GM23338 (cell line): ENCODE measurements at regions not wholly inside any gene's neighbourhood (a gene's known extent, or its start where the extent isn't known, plus 50 kb on each side); places are given as distances from the start of the nearest gene placed in this dataset.

Experiments used
- ATAC-seq: fragments of 200-7000 bp; cut with Tn5 transposase; 3 replicates; pipeline ENCODE4 v1.9.1; 2020
- DNase-seq: peaks from one replicate; pipeline ENCODE4 v3.0.0-alpha.2; 2015; ENCODE audit warnings: low spot score
- H2AFZ ChIP-seq: fragments of 200-600 bp; sonication (generic); 2 replicates; pipeline ENCODE4 v1.8.0; 2016; ENCODE audit warnings: antibody characterized with exemption, mild to moderate bottlenecking, moderate library complexity
- H3F3A ChIP-seq: fragments of 200-600 bp; sonication (generic); replicated peaks from 2 replicates; pipeline ENCODE4 v1.8.0; 2017; ENCODE audit warnings: antibody characterized with exemption, mixed run types, low read depth
- H3K27ac ChIP-seq: fragments of 200-600 bp; sonication (generic); 2 replicates; pipeline ENCODE4 v1.6.1; 2016; ENCODE audit warnings: low read depth
- H3K27me3 ChIP-seq: fragments of 200-600 bp; sonication (generic); 2 replicates; pipeline ENCODE4 v1.8.0; 2016; ENCODE audit warnings: mild to moderate bottlenecking, mixed run types, moderate library complexity; ENCODE audit not compliant: insufficient read depth
- H3K36me3 ChIP-seq: fragments of 200-600 bp; sonication (generic); 2 replicates; pipeline ENCODE4 v1.8.0; 2016; ENCODE audit warnings: mild to moderate bottlenecking; ENCODE audit not compliant: insufficient read depth
- H3K4me1 ChIP-seq: fragments of 200-600 bp; sonication (generic); 2 replicates; pipeline ENCODE4 v1.8.0; 2016; ENCODE audit warnings: mild to moderate bottlenecking, moderate library complexity; ENCODE audit not compliant: insufficient read depth
- H3K4me2 ChIP-seq: fragments of 200-600 bp; sonication (generic); 2 replicates; pipeline ENCODE4 v1.7.1; 2017; ENCODE audit warnings: mixed run types
- H3K4me3 ChIP-seq: fragments of 200-600 bp; sonication (generic); 2 replicates; pipeline ENCODE4 v1.6.1; 2016; ENCODE audit warnings: mixed run types
- H3K79me2 ChIP-seq: fragments of 200-600 bp; sonication (generic); replicated peaks from 2 replicates; pipeline ENCODE4 v1.8.0; 2017; ENCODE audit warnings: mild to moderate bottlenecking; ENCODE audit not compliant: insufficient read depth
- H3K9me2 ChIP-seq: fragments of 200-600 bp; sonication (generic); 2 replicates; pipeline ENCODE4 v1.8.0; 2017; ENCODE audit not compliant: insufficient read depth
- H4K20me1 ChIP-seq: fragments of 200-600 bp; sonication (generic); replicated peaks from 2 replicates; pipeline ENCODE4 v1.8.0; 2017; ENCODE audit warnings: mild to moderate bottlenecking; ENCODE audit not compliant: insufficient read depth
- H3K27ac Mint-ChIP-seq: 2 replicates; pipeline ENCODE4 v1.8.0; 2020; ENCODE audit warnings: inconsistent platforms, mild to moderate bottlenecking, moderate library complexity, mixed read lengths
- H3K27me3 Mint-ChIP-seq: 3 replicates; pipeline ENCODE4 v1.8.0; 2022; ENCODE audit warnings: low read depth, mild to moderate bottlenecking, moderate library complexity, mixed read lengths, inconsistent platforms; ENCODE audit not compliant: insufficient read depth, poor library complexity
- H3K36me3 Mint-ChIP-seq: 3 replicates; pipeline ENCODE4 v1.8.0; 2021; ENCODE audit warnings: low read depth, mild to moderate bottlenecking, inconsistent platforms, moderate library complexity, mixed read lengths
- H3K4me1 Mint-ChIP-seq: 3 replicates; pipeline ENCODE4 v1.8.0; 2020; ENCODE audit warnings: mild to moderate bottlenecking, inconsistent platforms, mixed read lengths
- H3K4me3 Mint-ChIP-seq: 3 replicates; pipeline ENCODE4 v1.8.0; 2021; ENCODE audit warnings: moderate library complexity, mild to moderate bottlenecking, inconsistent platforms, mixed read lengths
- H3K9me3 Mint-ChIP-seq: 3 replicates; pipeline ENCODE4 v1.8.0; 2020; ENCODE audit warnings: moderate library complexity, mild to moderate bottlenecking, inconsistent platforms, mixed read lengths
- CTCF ChIP-seq, 2 experiments: fragments of 200-600 bp in 1 of 2; sonication (generic) in 1 of 2; conservative IDR thresholded peaks; 2 replicates each; pipeline versions ENCODE4 v1.5.1 to v1.6.1; 2016 to 2017; ENCODE audit warnings: antibody characterized with exemption in 2 of 2, low read depth in 2 of 2, mild to moderate bottlenecking in 2 of 2, moderate library complexity in 1 of 2
- EZH2 ChIP-seq: fragments of 200-600 bp; sonication (generic); IDR thresholded peaks from one replicate; pipeline ENCODE4 v1.8.0; 2017; ENCODE audit warnings: antibody characterized with exemption, mild to moderate bottlenecking, low read depth; ENCODE audit not compliant: unreplicated experiment
- STAT1 ChIP-seq: IDR thresholded peaks from one replicate; pipeline ENCODE4 v1.6.1; 2016; ENCODE audit warnings: antibody characterized with exemption; ENCODE audit not compliant: unreplicated experiment
- ZNF114 ChIP-seq: fragments of 250-450 bp; sonication (Bioruptor Pico); IDR thresholded peaks from 2 replicates; pipeline ENCODE4 v1.5.0; 2020; ENCODE audit warnings: mild to moderate bottlenecking, moderate library complexity
- ZNF331 ChIP-seq: fragments of 250-450 bp; sonication (Bioruptor Pico); IDR thresholded peaks from 2 replicates; pipeline ENCODE4 v1.5.0; 2020; ENCODE audit warnings: low read depth, mild to moderate bottlenecking, moderate library complexity
- TF ChIP-seq, protein P1 (sequence below): fragments of 250-450 bp; sonication (Bioruptor Pico); IDR thresholded peaks from 2 replicates; pipeline ENCODE4 v1.5.0; 2020; ENCODE audit warnings: mild to moderate bottlenecking, moderate library complexity

GRCh38 chr17:33964344-33964979, 290.6 kb upstream of the CCL2 start:
- no peaks in the 10 kb centered on the region for H3K79me2 ChIP-seq
- H3K27ac ChIP-seq: no peak overlapping the region
- H3K9me3 Mint-ChIP-seq: peaks cover 8% of the 10 kb centered on the region
- peaks cover 19% of the 10 kb centered on the region for H3K4me1 Mint-ChIP-seq
- no peaks in the 10 kb centered on the region for H3F3A ChIP-seq
- peaks cover 6% of the 10 kb centered on the region; the same call in 1 of the 3 replicates for H3K36me3 Mint-ChIP-seq
- no peak overlapping the region for H3K4me3 Mint-ChIP-seq
- H3K27me3 Mint-ChIP-seq: peaks cover 1% of the 10 kb centered on the region
- no peaks in the 10 kb centered on the region for H4K20me1 ChIP-seq
- no peaks in the 10 kb centered on the region for H3K27me3 ChIP-seq
- H3K4me3 ChIP-seq: no peak overlapping the region
- H3K27ac Mint-ChIP-seq: no peak overlapping the region
- no peak overlapping the region for H2AFZ ChIP-seq
- peaks cover 11% of the 10 kb centered on the region for H3K4me1 ChIP-seq
- H3K36me3 ChIP-seq: no peaks in the 10 kb centered on the region
- H3K9me2 ChIP-seq: peaks cover 3% of the 10 kb centered on the region; the same call in 1 of the 2 replicates
- TF ChIP-seq EZH2 (no peak), ZNF331 (CRISPR knock-in tag) (no peak), CTCF (conservative IDR thresholded peaks at IDR 0.05; ENCODE audit: low read depth in 2 of 2) (peak; percentile 47 to 52), ZNF114 (CRISPR knock-in tag) (no peak), STAT1 (no peak)
- TF ChIP-seq, protein P1, sequence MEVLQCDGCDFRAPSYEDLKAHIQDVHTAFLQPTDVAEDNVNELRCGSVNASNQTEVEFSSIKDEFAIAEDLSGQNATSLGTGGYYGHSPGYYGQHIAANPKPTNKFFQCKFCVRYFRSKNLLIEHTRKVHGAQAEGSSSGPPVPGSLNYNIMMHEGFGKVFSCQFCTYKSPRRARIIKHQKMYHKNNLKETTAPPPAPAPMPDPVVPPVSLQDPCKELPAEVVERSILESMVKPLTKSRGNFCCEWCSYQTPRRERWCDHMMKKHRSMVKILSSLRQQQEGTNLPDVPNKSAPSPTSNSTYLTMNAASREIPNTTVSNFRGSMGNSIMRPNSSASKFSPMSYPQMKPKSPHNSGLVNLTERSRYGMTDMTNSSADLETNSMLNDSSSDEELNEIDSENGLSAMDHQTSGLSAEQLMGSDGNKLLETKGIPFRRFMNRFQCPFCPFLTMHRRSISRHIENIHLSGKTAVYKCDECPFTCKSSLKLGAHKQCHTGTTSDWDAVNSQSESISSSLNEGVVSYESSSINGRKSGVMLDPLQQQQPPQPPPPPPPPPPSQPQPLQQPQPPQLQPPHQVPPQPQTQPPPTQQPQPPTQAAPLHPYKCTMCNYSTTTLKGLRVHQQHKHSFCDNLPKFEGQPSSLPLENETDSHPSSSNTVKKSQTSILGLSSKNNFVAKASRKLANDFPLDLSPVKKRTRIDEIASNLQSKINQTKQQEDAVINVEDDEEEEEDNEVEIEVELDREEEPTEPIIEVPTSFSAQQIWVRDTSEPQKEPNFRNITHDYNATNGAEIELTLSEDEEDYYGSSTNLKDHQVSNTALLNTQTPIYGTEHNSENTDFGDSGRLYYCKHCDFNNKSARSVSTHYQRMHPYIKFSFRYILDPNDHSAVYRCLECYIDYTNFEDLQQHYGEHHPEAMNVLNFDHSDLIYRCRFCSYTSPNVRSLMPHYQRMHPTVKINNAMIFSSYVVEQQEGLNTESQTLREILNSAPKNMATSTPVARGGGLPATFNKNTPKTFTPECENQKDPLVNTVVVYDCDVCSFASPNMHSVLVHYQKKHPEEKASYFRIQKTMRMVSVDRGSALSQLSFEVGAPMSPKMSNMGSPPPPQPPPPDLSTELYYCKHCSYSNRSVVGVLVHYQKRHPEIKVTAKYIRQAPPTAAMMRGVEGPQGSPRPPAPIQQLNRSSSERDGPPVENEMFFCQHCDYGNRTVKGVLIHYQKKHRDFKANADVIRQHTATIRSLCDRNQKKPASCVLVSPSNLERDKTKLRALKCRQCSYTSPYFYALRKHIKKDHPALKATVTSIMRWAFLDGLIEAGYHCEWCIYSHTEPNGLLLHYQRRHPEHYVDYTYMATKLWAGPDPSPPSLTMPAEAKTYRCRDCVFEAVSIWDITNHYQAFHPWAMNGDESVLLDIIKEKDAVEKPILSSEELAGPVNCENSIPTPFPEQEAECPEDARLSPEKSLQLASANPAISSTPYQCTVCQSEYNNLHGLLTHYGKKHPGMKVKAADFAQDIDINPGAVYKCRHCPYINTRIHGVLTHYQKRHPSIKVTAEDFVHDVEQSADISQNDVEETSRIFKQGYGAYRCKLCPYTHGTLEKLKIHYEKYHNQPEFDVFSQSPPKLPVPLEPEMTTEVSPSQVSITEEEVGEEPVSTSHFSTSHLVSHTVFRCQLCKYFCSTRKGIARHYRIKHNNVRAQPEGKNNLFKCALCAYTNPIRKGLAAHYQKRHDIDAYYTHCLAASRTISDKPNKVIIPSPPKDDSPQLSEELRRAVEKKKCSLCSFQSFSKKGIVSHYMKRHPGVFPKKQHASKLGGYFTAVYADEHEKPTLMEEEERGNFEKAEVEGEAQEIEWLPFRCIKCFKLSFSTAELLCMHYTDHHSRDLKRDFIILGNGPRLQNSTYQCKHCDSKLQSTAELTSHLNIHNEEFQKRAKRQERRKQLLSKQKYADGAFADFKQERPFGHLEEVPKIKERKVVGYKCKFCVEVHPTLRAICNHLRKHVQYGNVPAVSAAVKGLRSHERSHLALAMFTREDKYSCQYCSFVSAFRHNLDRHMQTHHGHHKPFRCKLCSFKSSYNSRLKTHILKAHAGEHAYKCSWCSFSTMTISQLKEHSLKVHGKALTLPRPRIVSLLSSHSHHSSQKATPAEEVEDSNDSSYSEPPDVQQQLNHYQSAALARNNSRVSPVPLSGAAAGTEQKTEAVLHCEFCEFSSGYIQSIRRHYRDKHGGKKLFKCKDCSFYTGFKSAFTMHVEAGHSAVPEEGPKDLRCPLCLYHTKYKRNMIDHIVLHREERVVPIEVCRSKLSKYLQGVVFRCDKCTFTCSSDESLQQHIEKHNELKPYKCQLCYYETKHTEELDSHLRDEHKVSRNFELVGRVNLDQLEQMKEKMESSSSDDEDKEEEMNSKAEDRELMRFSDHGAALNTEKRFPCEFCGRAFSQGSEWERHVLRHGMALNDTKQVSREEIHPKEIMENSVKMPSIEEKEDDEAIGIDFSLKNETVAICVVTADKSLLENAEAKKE (CRISPR knock-in tag): no peak
- peak; percentile 64 for DNase-seq
- ATAC-seq: peak; percentile 85
- no peak overlapping the region for H3K4me2 ChIP-seq
